Testis (tissue), 2 donors: ENCODE measurements at regions not wholly inside any gene's neighbourhood (a gene's known extent, or its start where the extent isn't known, plus 50 kb on each side); places are given as distances from the start of the nearest gene placed in this dataset.

ENCODE experiments used
- DNase-seq: peaks from one replicate; pipeline ENCODE4 v3.0.0-alpha.2; 2019
- H3K27ac ChIP-seq, 2 donors: fragments of 200-600 bp; sonication (generic); one replicate each; pipeline ENCODE4 v1.5.1; 2019
- H3K27me3 ChIP-seq: fragments of 200-600 bp; sonication (generic); one replicate; pipeline ENCODE4 v1.5.1; 2019
- H3K36me3 ChIP-seq: fragments of 200-600 bp; sonication (generic); one replicate; pipeline ENCODE4 v1.5.1; 2017; ENCODE audit warnings: low read depth; ENCODE audit errors: missing control alignments
- H3K4me1 ChIP-seq: fragments of 200-600 bp; sonication (generic); one replicate; pipeline ENCODE4 v1.5.1; 2019
- H3K4me3 ChIP-seq, 2 donors: fragments of 200-600 bp; sonication (generic); one replicate each; pipeline ENCODE4 v1.5.1; 2017 to 2019
- H3K9me3 ChIP-seq: fragments of 200-600 bp; sonication (generic); one replicate; pipeline ENCODE4 v1.5.1; 2017
- POLR2A ChIP-seq: fragments of 450-650 bp; IDR thresholded peaks from one replicate; pipeline ENCODE4 v1.6.1; 2017; ENCODE audit warnings: antibody characterized with exemption, mild to moderate bottlenecking, moderate library complexity
- WGBS, 2 donors: methylation state at CpG; one replicate each; pipeline ENCODE4 v1.1.5; 2018; 5-methylcytosine and 5-hydroxymethylcytosine counted together
- intact Hi-C: fragments of 100-400 bp; cut with DNase I; formaldehyde crosslinking; loops from one replicate; pipeline ENCODE4 v1.15.1; 2023; ENCODE audit warnings: low total_unique reads
- TF ChIP-seq, protein P1 (sequence below), 3 experiments: fragments of 450-650 bp in 2 of 3; fragments of 200-600 bp in 1 of 3; sonication (generic) in 1 of 3; IDR thresholded peaks; one replicate each; pipeline ENCODE4 v1.5.1; 2016 to 2019; ENCODE audit warnings: antibody characterized with exemption in 3 of 3, mild to moderate bottlenecking in 2 of 3, moderate library complexity in 1 of 3

DNA sequence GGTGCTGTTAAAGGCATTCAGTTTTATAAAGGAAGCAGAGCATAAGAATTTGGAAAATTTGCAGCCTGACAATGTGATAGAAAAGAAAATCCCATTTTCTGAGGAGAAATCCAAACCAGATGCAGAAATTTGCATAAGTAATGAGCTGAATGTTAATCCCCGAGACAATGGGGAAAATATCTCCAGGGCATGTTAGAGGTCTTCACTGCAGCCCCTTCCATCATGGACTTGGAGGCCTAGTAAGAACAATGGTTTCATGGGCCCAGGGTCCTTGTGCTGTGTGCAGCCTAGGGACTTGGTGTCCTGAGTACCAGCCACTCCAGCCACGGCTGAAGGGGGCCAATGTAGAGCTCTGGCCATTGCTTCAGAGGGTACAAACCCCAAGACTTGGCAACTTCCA, 542.7 kb upstream of the NR3C2 start:
- WGBS, 2 donors = 81 to 97% methylated on average over 2 of the region's 2 CpGs
- Histone ChIP-seq H3K4me1 (no peaks in the 10 kb centered on the region), H3K27me3 (no peaks in the 10 kb centered on the region), H3K4me3 (no peak overlapping the region), H3K27ac (no peak overlapping the region), H3K9me3 (no peaks in the 10 kb centered on the region), H3K36me3 (no peaks in the 10 kb centered on the region)
- TF ChIP-seq POLR2A = no peak
- no peak for DNase-seq
- intact Hi-C loops = no loop called here

DNA sequence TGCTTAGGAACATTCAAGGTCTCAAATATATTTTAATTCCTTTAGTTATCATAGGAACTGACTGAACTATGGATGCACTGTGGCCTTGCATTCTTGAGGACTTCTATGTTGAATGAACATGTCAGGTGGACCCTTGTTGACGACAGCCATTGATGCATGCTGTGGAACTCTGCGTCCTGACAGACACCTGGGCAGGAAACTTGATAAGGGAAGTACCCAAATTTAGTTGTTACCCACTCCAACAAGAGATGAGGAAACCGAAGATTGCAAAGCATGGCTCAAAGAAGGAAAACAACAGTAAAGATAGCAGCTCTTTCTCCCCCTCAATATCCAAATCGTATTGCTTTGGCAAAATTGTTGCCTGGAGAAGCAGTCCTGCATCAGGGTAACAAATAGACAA, 540.0 kb upstream of the NR3C2 start:
- WGBS, 2 donors = 59 to 75% methylated on average over 4 of the region's 4 CpGs
- no peak for TF ChIP-seq POLR2A
- TF ChIP-seq, protein P1, sequence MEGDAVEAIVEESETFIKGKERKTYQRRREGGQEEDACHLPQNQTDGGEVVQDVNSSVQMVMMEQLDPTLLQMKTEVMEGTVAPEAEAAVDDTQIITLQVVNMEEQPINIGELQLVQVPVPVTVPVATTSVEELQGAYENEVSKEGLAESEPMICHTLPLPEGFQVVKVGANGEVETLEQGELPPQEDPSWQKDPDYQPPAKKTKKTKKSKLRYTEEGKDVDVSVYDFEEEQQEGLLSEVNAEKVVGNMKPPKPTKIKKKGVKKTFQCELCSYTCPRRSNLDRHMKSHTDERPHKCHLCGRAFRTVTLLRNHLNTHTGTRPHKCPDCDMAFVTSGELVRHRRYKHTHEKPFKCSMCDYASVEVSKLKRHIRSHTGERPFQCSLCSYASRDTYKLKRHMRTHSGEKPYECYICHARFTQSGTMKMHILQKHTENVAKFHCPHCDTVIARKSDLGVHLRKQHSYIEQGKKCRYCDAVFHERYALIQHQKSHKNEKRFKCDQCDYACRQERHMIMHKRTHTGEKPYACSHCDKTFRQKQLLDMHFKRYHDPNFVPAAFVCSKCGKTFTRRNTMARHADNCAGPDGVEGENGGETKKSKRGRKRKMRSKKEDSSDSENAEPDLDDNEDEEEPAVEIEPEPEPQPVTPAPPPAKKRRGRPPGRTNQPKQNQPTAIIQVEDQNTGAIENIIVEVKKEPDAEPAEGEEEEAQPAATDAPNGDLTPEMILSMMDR (IDR thresholded peaks at IDR 0.05) = no peak
- Histone ChIP-seq H3K27ac (no peak overlapping the region), H3K27me3 (no peaks in the 10 kb centered on the region), H3K36me3 (no peaks in the 10 kb centered on the region), H3K4me1 (no peaks in the 10 kb centered on the region), H3K9me3 (no peaks in the 10 kb centered on the region), H3K4me3 (no peak overlapping the region)
- no peak for DNase-seq
- intact Hi-C loops = no loop called here

DNA sequence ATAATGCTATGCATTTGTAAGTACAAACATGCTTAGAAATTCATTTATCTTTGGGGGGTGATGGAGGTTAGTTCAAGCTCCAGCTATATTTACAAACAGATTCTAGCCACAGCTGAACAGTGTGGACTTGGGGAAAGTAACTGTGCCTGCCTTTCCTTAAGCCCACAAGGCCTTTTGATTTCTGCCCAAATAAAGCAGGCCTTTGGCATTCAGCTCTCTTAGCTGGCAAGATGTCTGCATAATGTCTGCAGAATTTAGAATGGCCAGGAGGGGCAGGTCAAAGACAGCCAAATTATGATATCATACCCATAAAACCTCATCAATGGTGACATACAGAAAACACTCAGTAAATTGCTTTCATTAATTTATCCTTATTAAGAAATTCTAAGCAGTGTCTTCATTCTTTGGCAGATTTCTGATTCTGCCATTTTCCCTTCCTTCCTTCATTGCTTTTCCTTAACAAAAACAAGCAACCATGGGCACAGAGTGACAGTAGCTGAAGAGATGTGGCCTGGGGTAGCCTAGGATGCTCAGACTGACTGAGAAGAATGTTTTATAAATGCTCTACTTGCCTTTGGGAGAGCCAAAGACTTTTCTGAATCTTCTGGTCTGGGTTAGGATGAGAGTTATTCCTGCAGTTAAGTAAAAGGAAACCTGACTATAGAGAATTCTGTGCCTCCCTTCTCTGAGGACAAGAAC, 538.7 kb upstream of the NR3C2 start:
- H3K27ac ChIP-seq = no peak overlapping the region
- TF ChIP-seq, protein P1 (IDR thresholded peaks at IDR 0.05) = no peak
- TF ChIP-seq POLR2A = no peak

DNA sequence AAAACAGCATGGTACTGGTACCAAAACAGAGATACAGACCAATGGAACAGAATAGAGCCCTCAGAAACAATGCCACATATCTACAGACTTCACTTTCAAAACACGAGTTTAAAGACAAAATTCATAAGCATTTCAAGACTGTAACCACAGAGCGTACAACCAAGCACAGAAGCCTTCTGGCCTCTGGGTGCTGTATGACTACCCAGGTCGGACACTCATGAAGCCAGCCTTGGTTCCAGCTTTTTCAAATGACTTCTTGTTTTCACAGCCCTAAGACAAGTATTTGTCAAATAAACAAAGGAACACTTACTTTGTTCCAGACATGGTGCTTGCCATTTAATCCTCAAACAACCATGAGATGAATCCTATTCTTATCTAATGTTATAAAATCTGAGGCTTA, 536.1 kb upstream of the NR3C2 start:
- no peak for DNase-seq
- TF ChIP-seq POLR2A = no peak
- TF ChIP-seq, protein P1 (IDR thresholded peaks at IDR 0.05) = no peak
- Histone ChIP-seq H3K36me3 (no peaks in the 10 kb centered on the region), H3K4me3 (no peak overlapping the region), H3K27ac (no peak overlapping the region), H3K4me1 (no peaks in the 10 kb centered on the region), H3K27me3 (no peaks in the 10 kb centered on the region), H3K9me3 (no peaks in the 10 kb centered on the region)
- intact Hi-C loops = no loop called here
- WGBS, 2 donors = 89 to 93% methylated on average over 3 of the region's 3 CpGs

More for the DNA sequence above, 538.7 kb upstream of the NR3C2 start:
- H3K4me1 ChIP-seq = no peaks in the 10 kb centered on the region
- H3K36me3 ChIP-seq = no peaks in the 10 kb centered on the region
- no peaks in the 10 kb centered on the region for H3K9me3 ChIP-seq
- intact Hi-C loops = no loop called here
- H3K27me3 ChIP-seq = no peaks in the 10 kb centered on the region
- H3K4me3 ChIP-seq = no peak overlapping the region
- DNase-seq = no peak

DNA sequence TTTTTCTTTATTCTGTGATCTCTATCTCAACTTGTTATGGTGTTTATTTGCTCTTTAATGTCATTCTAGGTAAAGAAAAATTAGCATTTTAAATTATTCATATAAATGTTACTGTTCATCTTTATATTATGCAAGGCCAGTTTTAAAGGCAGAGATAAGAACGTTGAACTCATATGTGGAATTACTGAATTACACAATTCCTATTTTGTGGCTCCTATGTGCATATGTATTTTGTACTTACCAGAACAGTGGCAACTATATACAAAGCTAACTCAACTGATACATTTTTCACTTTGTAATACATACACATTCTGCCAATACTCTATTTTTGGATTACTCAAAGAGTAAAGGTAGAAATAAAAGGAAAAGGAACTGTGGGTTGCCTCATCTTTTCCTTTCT, 533.2 kb upstream of the NR3C2 start:
- Histone ChIP-seq H3K4me1 (no peaks in the 10 kb centered on the region), H3K4me3 (no peak overlapping the region), H3K9me3 (no peaks in the 10 kb centered on the region), H3K27ac (no peak overlapping the region), H3K27me3 (no peaks in the 10 kb centered on the region), H3K36me3 (no peaks in the 10 kb centered on the region)
- TF ChIP-seq, protein P1 (IDR thresholded peaks at IDR 0.05) = no peak
- TF ChIP-seq POLR2A = no peak
- 76 to 81% methylated on average over 1 of the region's 1 CpG for WGBS, 2 donors
- no peak for DNase-seq
- intact Hi-C loops = no loop called here
